ENCODE measurements at regions not wholly inside any gene's neighbourhood (a gene's known extent, or its start where the extent isn't known, plus 50 kb on each side); places are given as distances from the start of the nearest gene placed in this dataset.

DNA sequence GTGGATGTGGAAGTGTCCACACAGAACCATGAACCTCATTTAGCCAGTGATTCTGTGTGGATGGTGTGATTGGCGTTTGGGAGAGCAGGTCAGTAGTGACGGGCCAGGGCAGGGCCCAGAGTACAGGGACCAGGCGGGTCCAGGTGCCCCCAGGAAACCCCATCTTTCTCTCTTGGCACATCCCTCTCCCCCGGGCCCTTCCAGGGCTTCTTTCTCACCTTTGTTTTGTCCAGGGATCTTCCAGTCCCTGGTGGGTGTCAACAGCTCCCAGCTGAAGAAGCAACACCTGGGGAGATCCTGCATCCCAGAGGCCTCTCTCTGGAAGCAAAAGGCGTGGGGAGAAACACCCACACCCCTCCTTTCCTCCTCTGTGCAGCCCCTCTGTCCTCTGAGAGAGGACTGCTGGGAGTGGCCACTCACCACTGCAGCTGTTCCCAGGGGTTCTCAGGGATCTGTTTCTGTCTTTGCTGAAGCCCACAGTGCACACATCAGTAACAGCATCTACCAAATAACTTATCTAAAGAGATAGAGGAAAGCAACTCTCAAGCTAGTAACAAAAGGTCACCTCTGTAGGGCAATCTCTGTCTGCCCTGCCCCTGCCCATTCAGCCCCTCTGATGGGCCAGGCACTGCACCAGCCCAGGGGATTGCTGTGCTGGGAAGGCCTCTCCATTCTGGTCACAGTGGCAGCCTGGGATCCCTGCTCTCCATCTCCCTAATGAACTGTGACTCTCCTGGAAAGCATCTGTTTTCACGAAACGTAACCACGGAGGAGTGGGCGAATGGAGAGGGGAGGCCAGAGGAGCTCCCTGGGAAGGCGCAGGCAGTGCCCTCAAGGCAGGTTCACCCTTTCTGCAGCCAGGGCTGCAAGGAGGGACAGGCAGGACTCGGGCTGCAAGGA lies 98.3 kb upstream of the ALDH1A3 start (continued):
- TF ChIP-seq, protein P1, sequence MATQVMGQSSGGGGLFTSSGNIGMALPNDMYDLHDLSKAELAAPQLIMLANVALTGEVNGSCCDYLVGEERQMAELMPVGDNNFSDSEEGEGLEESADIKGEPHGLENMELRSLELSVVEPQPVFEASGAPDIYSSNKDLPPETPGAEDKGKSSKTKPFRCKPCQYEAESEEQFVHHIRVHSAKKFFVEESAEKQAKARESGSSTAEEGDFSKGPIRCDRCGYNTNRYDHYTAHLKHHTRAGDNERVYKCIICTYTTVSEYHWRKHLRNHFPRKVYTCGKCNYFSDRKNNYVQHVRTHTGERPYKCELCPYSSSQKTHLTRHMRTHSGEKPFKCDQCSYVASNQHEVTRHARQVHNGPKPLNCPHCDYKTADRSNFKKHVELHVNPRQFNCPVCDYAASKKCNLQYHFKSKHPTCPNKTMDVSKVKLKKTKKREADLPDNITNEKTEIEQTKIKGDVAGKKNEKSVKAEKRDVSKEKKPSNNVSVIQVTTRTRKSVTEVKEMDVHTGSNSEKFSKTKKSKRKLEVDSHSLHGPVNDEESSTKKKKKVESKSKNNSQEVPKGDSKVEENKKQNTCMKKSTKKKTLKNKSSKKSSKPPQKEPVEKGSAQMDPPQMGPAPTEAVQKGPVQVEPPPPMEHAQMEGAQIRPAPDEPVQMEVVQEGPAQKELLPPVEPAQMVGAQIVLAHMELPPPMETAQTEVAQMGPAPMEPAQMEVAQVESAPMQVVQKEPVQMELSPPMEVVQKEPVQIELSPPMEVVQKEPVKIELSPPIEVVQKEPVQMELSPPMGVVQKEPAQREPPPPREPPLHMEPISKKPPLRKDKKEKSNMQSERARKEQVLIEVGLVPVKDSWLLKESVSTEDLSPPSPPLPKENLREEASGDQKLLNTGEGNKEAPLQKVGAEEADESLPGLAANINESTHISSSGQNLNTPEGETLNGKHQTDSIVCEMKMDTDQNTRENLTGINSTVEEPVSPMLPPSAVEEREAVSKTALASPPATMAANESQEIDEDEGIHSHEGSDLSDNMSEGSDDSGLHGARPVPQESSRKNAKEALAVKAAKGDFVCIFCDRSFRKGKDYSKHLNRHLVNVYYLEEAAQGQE (IDR thresholded peaks at IDR 0.05; ENCODE audit: unreplicated experiment): no peak
- no peak for TF ChIP-seq EZH2phosphoT487 (IDR thresholded peaks at IDR 0.05; ENCODE audit: unreplicated experiment)
- no peak for TF ChIP-seq STAT1 (IDR thresholded peaks at IDR 0.05; ENCODE audit: unreplicated experiment)
- no peak for TF ChIP-seq JUNB (IDR thresholded peaks at IDR 0.05; ENCODE audit: unreplicated experiment)

DNA sequence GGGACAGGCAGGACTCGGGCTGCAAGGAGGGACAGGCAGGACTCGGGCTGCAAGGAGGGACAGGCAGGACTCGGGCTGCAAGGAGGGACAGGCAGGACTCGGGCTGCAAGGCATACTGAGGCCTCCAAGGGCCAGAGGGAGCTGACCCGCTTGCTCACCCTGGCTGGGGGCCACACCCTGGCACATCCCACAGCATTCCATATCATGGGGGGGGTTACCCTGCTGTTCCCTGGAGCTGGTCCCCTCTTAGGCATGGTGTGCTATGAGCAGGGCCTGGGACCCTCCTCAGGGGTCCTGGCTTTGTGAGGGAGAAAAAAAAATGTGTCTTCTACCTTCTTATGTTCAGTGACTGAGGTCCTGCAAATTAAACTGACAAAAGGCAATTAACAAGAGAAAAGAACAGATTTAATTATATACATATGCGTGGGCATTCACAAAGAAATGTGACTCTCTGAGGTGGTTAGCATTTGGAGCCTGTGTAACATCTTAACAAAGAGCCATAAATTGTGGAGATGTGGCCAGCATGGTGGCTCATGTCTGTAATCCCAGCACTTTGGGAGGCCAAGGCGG lies 97.6 kb upstream of the ALDH1A3 start:
- Histone ChIP-seq H3K27ac (ENCODE audit: low read depth) (no peak overlapping the region), H3K36me3 (ENCODE audit: insufficient read depth) (no peaks in the 10 kb centered on the region), H3K4me1 (ENCODE audit: insufficient read depth) (no peaks in the 10 kb centered on the region), H2AFZ (no peak overlapping the region), H3K4me2 (no peak overlapping the region), H3K4me3 (no peak overlapping the region), H3F3A (replicated peaks; ENCODE audit: low read depth) (no peaks in the 10 kb centered on the region), H3K9me2 (ENCODE audit: insufficient read depth) (no peaks in the 10 kb centered on the region), H3K27me3 (ENCODE audit: insufficient read depth) (no peaks in the 10 kb centered on the region), H3K79me2 (replicated peaks; ENCODE audit: insufficient read depth) (no peaks in the 10 kb centered on the region), H4K20me1 (replicated peaks; ENCODE audit: insufficient read depth) (no peaks in the 10 kb centered on the region)
- peak; percentile 72 for ATAC-seq
- Mint-ChIP-seq H3K27ac (no peak overlapping the region), H3K9me3 (peaks cover 12% of the 10 kb centered on the region), H3K4me3 (no peak overlapping the region), H3K36me3 (ENCODE audit: low read depth) (peaks cover 4% of the 10 kb centered on the region; the same call in 1 of the 3 replicates), H3K4me1 (no peaks in the 10 kb centered on the region; the same call in 2 of the 3 replicates), H3K27me3 (ENCODE audit: insufficient read depth, low read depth, poor library complexity) (peaks cover 11% of the 10 kb centered on the region)
- TF ChIP-seq ZNF114 (CRISPR knock-in tag; IDR thresholded peaks at IDR 0.05) (no peak), POLR2AphosphoS5 (IDR thresholded peaks at IDR 0.05; ENCODE audit: low read depth) (no peak), STAT1 (IDR thresholded peaks at IDR 0.05; ENCODE audit: unreplicated experiment) (no peak), ZNF331 (CRISPR knock-in tag; IDR thresholded peaks at IDR 0.05; ENCODE audit: low read depth) (no peak)
- DNase-seq (ENCODE audit: low spot score): peak; percentile 33

DNA sequence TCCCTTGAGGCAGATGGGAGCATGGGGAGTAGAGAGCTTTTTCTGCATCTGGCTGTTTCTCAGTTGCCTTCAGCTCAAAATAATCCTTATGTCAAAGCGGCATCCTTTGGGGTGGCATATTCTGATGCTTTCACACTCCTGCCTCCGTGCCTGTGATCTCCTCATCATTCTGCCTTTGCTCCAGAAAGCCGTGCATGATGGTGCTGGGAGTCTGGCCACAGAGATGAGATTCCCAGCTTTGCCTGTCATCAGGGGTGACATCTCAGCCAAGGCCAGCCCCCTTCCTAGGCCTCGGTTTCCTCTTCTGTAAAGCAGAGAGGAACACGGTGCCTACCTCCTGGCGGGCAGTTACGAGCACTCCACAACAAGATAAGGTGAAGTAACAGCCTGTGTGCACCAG lies 96.3 kb upstream of the ALDH1A3 start:
- H3K4me3 Mint-ChIP-seq: no peak overlapping the region
- no peak overlapping the region for H3K27ac Mint-ChIP-seq
- Histone ChIP-seq H3K79me2 (replicated peaks; ENCODE audit: insufficient read depth) (no peaks in the 10 kb centered on the region), H3K36me3 (ENCODE audit: insufficient read depth) (no peaks in the 10 kb centered on the region), H2AFZ (no peak overlapping the region), H3K9me2 (ENCODE audit: insufficient read depth) (no peaks in the 10 kb centered on the region), H3K27ac (ENCODE audit: low read depth) (no peak overlapping the region), H4K20me1 (replicated peaks; ENCODE audit: insufficient read depth) (no peaks in the 10 kb centered on the region), H3K4me1 (ENCODE audit: insufficient read depth) (no peaks in the 10 kb centered on the region), H3K4me3 (no peak overlapping the region), H3K4me2 (no peak overlapping the region), H3F3A (replicated peaks; ENCODE audit: low read depth) (no peaks in the 10 kb centered on the region), H3K27me3 (ENCODE audit: insufficient read depth) (no peaks in the 10 kb centered on the region)
- DNase-seq (ENCODE audit: low spot score) (no peak), ATAC-seq (no peak)
- no peaks in the 10 kb centered on the region; the same call in 2 of the 3 replicates for H3K4me1 Mint-ChIP-seq
- peaks cover 4% of the 10 kb centered on the region; the same call in 1 of the 3 replicates for H3K36me3 Mint-ChIP-seq (ENCODE audit: low read depth)
- H3K9me3 Mint-ChIP-seq: peaks cover 12% of the 10 kb centered on the region
- H3K27me3 Mint-ChIP-seq (ENCODE audit: insufficient read depth, low read depth, poor library complexity): peaks cover 11% of the 10 kb centered on the region
- no peak for TF ChIP-seq CREB1 (CRISPR knock-in tag; IDR thresholded peaks at IDR 0.05; ENCODE audit: low read depth)
- no peak for TF ChIP-seq EZH2phosphoT487 (IDR thresholded peaks at IDR 0.05; ENCODE audit: unreplicated experiment)
- TF ChIP-seq, protein P2, sequence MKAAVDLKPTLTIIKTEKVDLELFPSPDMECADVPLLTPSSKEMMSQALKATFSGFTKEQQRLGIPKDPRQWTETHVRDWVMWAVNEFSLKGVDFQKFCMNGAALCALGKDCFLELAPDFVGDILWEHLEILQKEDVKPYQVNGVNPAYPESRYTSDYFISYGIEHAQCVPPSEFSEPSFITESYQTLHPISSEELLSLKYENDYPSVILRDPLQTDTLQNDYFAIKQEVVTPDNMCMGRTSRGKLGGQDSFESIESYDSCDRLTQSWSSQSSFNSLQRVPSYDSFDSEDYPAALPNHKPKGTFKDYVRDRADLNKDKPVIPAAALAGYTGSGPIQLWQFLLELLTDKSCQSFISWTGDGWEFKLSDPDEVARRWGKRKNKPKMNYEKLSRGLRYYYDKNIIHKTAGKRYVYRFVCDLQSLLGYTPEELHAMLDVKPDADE (IDR thresholded peaks at IDR 0.05): no peak
- TF ChIP-seq STAT1 (IDR thresholded peaks at IDR 0.05; ENCODE audit: unreplicated experiment): no peak
- no peak for TF ChIP-seq ZNF114 (CRISPR knock-in tag; IDR thresholded peaks at IDR 0.05)
- TF ChIP-seq, protein P3, sequence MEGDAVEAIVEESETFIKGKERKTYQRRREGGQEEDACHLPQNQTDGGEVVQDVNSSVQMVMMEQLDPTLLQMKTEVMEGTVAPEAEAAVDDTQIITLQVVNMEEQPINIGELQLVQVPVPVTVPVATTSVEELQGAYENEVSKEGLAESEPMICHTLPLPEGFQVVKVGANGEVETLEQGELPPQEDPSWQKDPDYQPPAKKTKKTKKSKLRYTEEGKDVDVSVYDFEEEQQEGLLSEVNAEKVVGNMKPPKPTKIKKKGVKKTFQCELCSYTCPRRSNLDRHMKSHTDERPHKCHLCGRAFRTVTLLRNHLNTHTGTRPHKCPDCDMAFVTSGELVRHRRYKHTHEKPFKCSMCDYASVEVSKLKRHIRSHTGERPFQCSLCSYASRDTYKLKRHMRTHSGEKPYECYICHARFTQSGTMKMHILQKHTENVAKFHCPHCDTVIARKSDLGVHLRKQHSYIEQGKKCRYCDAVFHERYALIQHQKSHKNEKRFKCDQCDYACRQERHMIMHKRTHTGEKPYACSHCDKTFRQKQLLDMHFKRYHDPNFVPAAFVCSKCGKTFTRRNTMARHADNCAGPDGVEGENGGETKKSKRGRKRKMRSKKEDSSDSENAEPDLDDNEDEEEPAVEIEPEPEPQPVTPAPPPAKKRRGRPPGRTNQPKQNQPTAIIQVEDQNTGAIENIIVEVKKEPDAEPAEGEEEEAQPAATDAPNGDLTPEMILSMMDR (conservative IDR thresholded peaks at IDR 0.05; ENCODE audit: low read depth in 2 of 2): no peak
- TF ChIP-seq JUNB (IDR thresholded peaks at IDR 0.05; ENCODE audit: unreplicated experiment): no peak
- TF ChIP-seq EZH2 (IDR thresholded peaks at IDR 0.05; ENCODE audit: low read depth, unreplicated experiment): no peak
- no peak for TF ChIP-seq POLR2AphosphoS5 (IDR thresholded peaks at IDR 0.05; ENCODE audit: low read depth)

All from GM23338 (cell line).